Testis (tissue), 2 donors: ENCODE measurements at regions not wholly inside any gene's neighbourhood (a gene's known extent, or its start where the extent isn't known, plus 50 kb on each side); places are given as distances from the start of the nearest gene placed in this dataset.

Experiments
- CTCF ChIP-seq, 3 experiments: fragments of 450-650 bp in 2 of 3; fragments of 200-600 bp in 1 of 3; sonication (generic) in 1 of 3; IDR thresholded peaks; one replicate each; pipeline ENCODE4 v1.5.1; 2016 to 2019; ENCODE audit warnings: antibody characterized with exemption in 3 of 3, mild to moderate bottlenecking in 2 of 3, moderate library complexity in 1 of 3
- POLR2A ChIP-seq: fragments of 450-650 bp; IDR thresholded peaks from one replicate; pipeline ENCODE4 v1.6.1; 2017; ENCODE audit warnings: antibody characterized with exemption, mild to moderate bottlenecking, moderate library complexity

GRCh38 chr13:42378383-42378780 is 106.4 kb downstream of the AKAP11 start:
- TF ChIP-seq CTCF (IDR thresholded peaks at IDR 0.05) (no peak), POLR2A (no peak)
